Esophagus (tissue), 2 donors: ENCODE measurements at regions not wholly inside any gene's neighbourhood (a gene's known extent, or its start where the extent isn't known, plus 50 kb on each side); places are given as distances from the start of the nearest gene placed in this dataset.

Experiments
- H3K27ac ChIP-seq, 2 donors: one replicate each; pipeline ENCODE4 v1.5.1; 2013; ENCODE audit warnings: low read depth in 2 of 2, mild to moderate bottlenecking in 2 of 2, inconsistent platforms in 1 of 2, low read length in 1 of 2, moderate library complexity in 1 of 2
- H3K27me3 ChIP-seq, 2 donors: one replicate each; pipeline ENCODE4 v1.6.1; 2013; ENCODE audit warnings: low read length in 2 of 2, control low read depth in 1 of 2, mild to moderate bottlenecking in 1 of 2; ENCODE audit not compliant: insufficient read depth in 2 of 2, control insufficient read depth in 1 of 2
- H3K36me3 ChIP-seq, 2 donors: one replicate each; pipeline ENCODE4 v1.6.1; 2013; ENCODE audit warnings: low read length in 1 of 2; ENCODE audit not compliant: control insufficient read depth in 2 of 2, insufficient read depth in 2 of 2
- H3K4me1 ChIP-seq, 2 donors: one replicate each; pipeline ENCODE4 v1.6.1; 2013; ENCODE audit warnings: low read length in 1 of 2; ENCODE audit not compliant: control insufficient read depth in 2 of 2, insufficient read depth in 2 of 2
- H3K4me3 ChIP-seq, 2 donors: one replicate each; pipeline ENCODE4 v1.5.1; 2013; ENCODE audit warnings: low read length in 2 of 2, mild to moderate bottlenecking in 2 of 2, low read depth in 1 of 2, moderate library complexity in 1 of 2
- H3K9me3 ChIP-seq, 2 donors: one replicate each; pipeline ENCODE4 v1.6.1; 2013; ENCODE audit warnings: mild to moderate bottlenecking in 2 of 2, low read depth in 1 of 2, low read length in 1 of 2, moderate library complexity in 1 of 2; ENCODE audit not compliant: control insufficient read depth in 2 of 2, insufficient read depth in 1 of 2
- WGBS, 2 donors: extraction: QIAGEN DNeasy Blood & Tissue Kit; methylation state at CpG; one replicate each; pipeline ENCODE4 v1.1.7; 2013; 5-methylcytosine and 5-hydroxymethylcytosine counted together
- donor health status: healthy with polysubstance abuse.
- donor health status: Bipolar disorder and iron deficiency.

GRCh38 chr1:244280201-244280600 lies 171.5 kb downstream of the ADSS2 start:
- 65 to 70% methylated on average over 7 of the region's 7 CpGs for WGBS, 2 donors

GRCh38 chr1:244280859-244281258 lies 170.8 kb downstream of the ADSS2 start:
- Histone ChIP-seq H3K4me3 (no peak overlapping the region), H3K27me3 (no peaks in the 10 kb centered on the region), H3K36me3 (no peaks in the 10 kb centered on the region), H3K27ac (no peak overlapping the region), H3K9me3 (no peaks in the 10 kb centered on the region), H3K4me1 (no peaks in the 10 kb centered on the region)
- 7 to 11% methylated on average over 1 of the region's 1 CpG for WGBS, 2 donors

More at GRCh38 chr1:244280201-244280600, 171.5 kb downstream of the ADSS2 start:
- H3K27me3 ChIP-seq = no peaks in the 10 kb centered on the region
- no peak overlapping the region for H3K4me3 ChIP-seq
- no peak overlapping the region for H3K27ac ChIP-seq
- no peaks in the 10 kb centered on the region for H3K9me3 ChIP-seq
- H3K36me3 ChIP-seq = no peaks in the 10 kb centered on the region
- no peaks in the 10 kb centered on the region for H3K4me1 ChIP-seq

GRCh38 chr1:244283772-244284171 lies 167.9 kb downstream of the ADSS2 start:
- Histone ChIP-seq H3K27me3 (no peaks in the 10 kb centered on the region), H3K36me3 (no peaks in the 10 kb centered on the region), H3K27ac (no peak overlapping the region), H3K4me1 (no peaks in the 10 kb centered on the region), H3K9me3 (no peaks in the 10 kb centered on the region), H3K4me3 (no peak overlapping the region)
- 85 to 92% methylated on average over 4 of the region's 4 CpGs for WGBS, 2 donors

GRCh38 chr1:244284641-244285156 lies 167.0 kb downstream of the ADSS2 start:
- no peaks in the 10 kb centered on the region for H3K36me3 ChIP-seq
- no peak overlapping the region for H3K4me3 ChIP-seq
- WGBS, 2 donors = 87 to 91% methylated on average over 17 of the region's 17 CpGs
- no peaks in the 10 kb centered on the region for H3K27me3 ChIP-seq
- H3K9me3 ChIP-seq = no peaks in the 10 kb centered on the region
- no peaks in the 10 kb centered on the region for H3K4me1 ChIP-seq
- H3K27ac ChIP-seq = no peak overlapping the region

GRCh38 chr1:244286341-244286740 lies 165.4 kb downstream of the ADSS2 start:
- H3K4me1 ChIP-seq = no peaks in the 10 kb centered on the region
- no peak overlapping the region for H3K27ac ChIP-seq
- 77% methylated on average over 5 of the region's 5 CpGs for WGBS, 2 donors
- H3K4me3 ChIP-seq = no peak overlapping the region
- no peaks in the 10 kb centered on the region for H3K9me3 ChIP-seq
- H3K27me3 ChIP-seq = no peaks in the 10 kb centered on the region
- H3K36me3 ChIP-seq = no peaks in the 10 kb centered on the region

- Histone ChIP-seq H3K27ac (no peak overlapping the region), H3K27me3 (no peaks in the 10 kb centered on the region), H3K36me3 (no peaks in the 10 kb centered on the region), H3K4me3 (no peak overlapping the region), H3K4me1 (no peaks in the 10 kb centered on the region), H3K9me3 (no peaks in the 10 kb centered on the region)
- WGBS, 2 donors = 81 to 89% methylated on average over 1 of the region's 1 CpG
Measured at GRCh38 chr1:244287726-244288125, 164.0 kb downstream of the ADSS2 start.

GRCh38 chr1:244288663-244289062 lies 163.0 kb downstream of the ADSS2 start:
- H3K36me3 ChIP-seq = no peaks in the 10 kb centered on the region
- H3K9me3 ChIP-seq = no peaks in the 10 kb centered on the region
- H3K4me3 ChIP-seq = no peak overlapping the region
- H3K27me3 ChIP-seq = no peaks in the 10 kb centered on the region
- no peak overlapping the region for H3K27ac ChIP-seq
- no peaks in the 10 kb centered on the region for H3K4me1 ChIP-seq
- 96 to 98% methylated on average over 1 of the region's 1 CpG for WGBS, 2 donors

- WGBS, 2 donors = 83 to 84% methylated on average over 11 of the region's 11 CpGs
- no peaks in the 10 kb centered on the region for H3K27me3 ChIP-seq
- H3K9me3 ChIP-seq = no peaks in the 10 kb centered on the region
- no peaks in the 10 kb centered on the region for H3K4me1 ChIP-seq
- H3K4me3 ChIP-seq = no peak overlapping the region
- H3K27ac ChIP-seq = no peak overlapping the region
- H3K36me3 ChIP-seq = no peaks in the 10 kb centered on the region
Measured at GRCh38 chr1:244289991-244290785, 161.5 kb downstream of the ADSS2 start.

- H3K4me3 ChIP-seq = no peak overlapping the region
- 86 to 89% methylated on average over 16 of the region's 16 CpGs for WGBS, 2 donors
- H3K9me3 ChIP-seq = no peaks in the 10 kb centered on the region
- no peaks in the 10 kb centered on the region for H3K4me1 ChIP-seq
- no peaks in the 10 kb centered on the region for H3K27me3 ChIP-seq
- H3K27ac ChIP-seq = no peak overlapping the region
- H3K36me3 ChIP-seq = no peaks in the 10 kb centered on the region
Measured at GRCh38 chr1:244291236-244292201, 160.2 kb downstream of the ADSS2 start.
